DOHH2 (cell line): ENCODE measurements at regions not wholly inside any gene's neighbourhood (a gene's known extent, or its start where the extent isn't known, plus 50 kb on each side); places are given as distances from the start of the nearest gene placed in this dataset.

Experiments used
- H3F3A ChIP-seq: fragments of 200-600 bp; sonication (generic), shearing (Covaris generic); 2 replicates; pipeline ENCODE4 v1.6.0; 2016; ENCODE audit warnings: antibody characterized with exemption, mild to moderate bottlenecking; ENCODE audit not compliant: control insufficient read depth, insufficient read depth
- H3K27ac ChIP-seq: fragments of 200-600 bp; sonication (generic); 2 replicates; pipeline ENCODE4 v1.5.1; 2014; ENCODE audit warnings: low read depth, mild to moderate bottlenecking, low read length, moderate library complexity
- H3K27me3 ChIP-seq: fragments of 200-600 bp; sonication (generic); 2 replicates; pipeline ENCODE4 v1.6.1; 2014; ENCODE audit warnings: mild to moderate bottlenecking, low read length, mixed read lengths; ENCODE audit not compliant: control insufficient read depth
- H3K36me3 ChIP-seq: fragments of 200-600 bp; sonication (generic); 2 replicates; pipeline ENCODE4 v1.6.1; 2014; ENCODE audit warnings: mild to moderate bottlenecking, low read length, moderate library complexity, mixed read lengths; ENCODE audit not compliant: control insufficient read depth
- H3K4me1 ChIP-seq: fragments of 200-600 bp; sonication (generic); 2 replicates; pipeline ENCODE4 v1.6.1; 2014; ENCODE audit warnings: mild to moderate bottlenecking, low read length, mixed read lengths; ENCODE audit not compliant: control insufficient read depth
- H3K4me2 ChIP-seq: fragments of 200-600 bp; sonication (generic); 2 replicates; pipeline ENCODE4 v1.6.0; 2014; ENCODE audit warnings: mild to moderate bottlenecking, low read length, moderate library complexity
- H3K4me3 ChIP-seq: fragments of 200-600 bp; sonication (generic); 2 replicates; pipeline ENCODE4 v1.5.1; 2014; ENCODE audit warnings: mild to moderate bottlenecking, low read length, mixed read lengths
- H3K79me2 ChIP-seq: fragments of 200-600 bp; sonication (generic); 2 replicates; pipeline ENCODE4 v1.6.1; 2014; ENCODE audit warnings: mild to moderate bottlenecking, low read length, mixed read lengths; ENCODE audit not compliant: control insufficient read depth
- H3K9me2 ChIP-seq: fragments of 200-600 bp; sonication (generic); replicated peaks from 2 replicates; pipeline ENCODE4 v1.6.1; 2014; ENCODE audit warnings: mild to moderate bottlenecking, low read length, mixed read lengths; ENCODE audit not compliant: control insufficient read depth
- H3K9me3 ChIP-seq: fragments of 200-600 bp; sonication (generic); 2 replicates; pipeline ENCODE4 v1.6.1; 2014; ENCODE audit warnings: antibody characterized with exemption, low read length, mixed read lengths; ENCODE audit not compliant: control insufficient read depth, insufficient read depth
- H4K20me1 ChIP-seq: fragments of 200-600 bp; sonication (generic); 2 replicates; pipeline ENCODE4 v1.6.0; 2014; ENCODE audit warnings: low read depth, mild to moderate bottlenecking, antibody characterized with exemption, low read length, moderate library complexity; ENCODE audit not compliant: control insufficient read depth, insufficient read depth
- EZH2phosphoT487 ChIP-seq: fragments of 200-600 bp; sonication (generic); IDR thresholded peaks from 2 replicates; pipeline ENCODE4 v1.6.1; 2017; ENCODE audit warnings: borderline replicate concordance, mild to moderate bottlenecking, antibody characterized with exemption, low read length, moderate library complexity, mixed read lengths
- TF ChIP-seq, protein P1 (sequence below): fragments of 200-600 bp; sonication (generic); IDR thresholded peaks from one replicate; pipeline ENCODE4 v1.5.1; 2014; ENCODE audit warnings: antibody characterized with exemption, mild to moderate bottlenecking, low read depth, low read length; ENCODE audit not compliant: poor library complexity, severe bottlenecking

DNA sequence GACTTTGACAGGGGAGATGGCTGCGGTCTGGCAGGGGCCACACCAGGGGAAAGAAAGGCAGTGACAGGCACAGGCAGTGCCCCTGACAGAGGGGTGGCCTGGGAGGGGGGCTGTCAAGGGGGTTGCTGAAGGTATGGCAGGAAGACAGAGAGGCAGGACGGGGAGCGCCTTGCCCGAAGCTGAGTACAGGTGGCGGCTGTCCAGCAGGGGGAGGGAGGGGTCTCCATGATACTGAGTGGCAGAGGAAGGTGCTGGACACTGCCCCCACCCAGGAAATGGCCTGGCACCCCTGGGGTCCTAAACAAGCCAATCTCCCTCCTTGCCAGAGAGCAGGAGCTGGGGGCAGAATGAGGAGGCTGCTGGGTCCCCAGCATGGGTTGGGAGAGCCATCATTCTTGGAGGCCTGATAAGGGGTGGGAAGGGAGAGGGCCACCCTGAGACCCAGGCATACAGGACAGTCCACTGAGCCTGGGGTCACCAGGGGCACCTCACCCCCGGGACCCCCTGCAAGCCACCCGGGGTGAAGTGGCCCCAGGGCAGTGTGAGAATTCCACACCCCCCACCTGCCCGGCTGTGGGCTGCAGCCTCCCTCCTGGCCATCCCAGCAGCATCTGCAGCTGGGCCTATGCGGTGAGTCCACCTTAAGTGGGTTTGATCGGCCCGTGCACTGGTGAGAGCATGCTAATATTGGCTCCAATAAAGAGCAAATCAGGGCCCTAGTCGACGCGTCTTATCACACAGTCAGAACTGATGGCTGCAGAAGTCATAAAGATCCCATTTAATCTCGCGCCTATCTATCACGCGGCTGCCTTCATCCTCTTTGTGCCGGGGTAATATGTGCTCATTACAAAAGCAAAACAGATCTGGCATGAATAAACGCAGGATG is 108.5 kb downstream of the FAM53A start:
- peaks cover 6% of the 10 kb centered on the region for H3F3A ChIP-seq
- H3K9me3 ChIP-seq = no peaks in the 10 kb centered on the region
- H3K79me2 ChIP-seq = no peaks in the 10 kb centered on the region
- peaks cover 12% of the 10 kb centered on the region for H3K4me1 ChIP-seq
- H4K20me1 ChIP-seq = no peaks in the 10 kb centered on the region; the same call in 1 of the 2 replicates
- H3K4me3 ChIP-seq = no peak overlapping the region
- no peak overlapping the region for H3K4me2 ChIP-seq
- TF ChIP-seq, protein P1, sequence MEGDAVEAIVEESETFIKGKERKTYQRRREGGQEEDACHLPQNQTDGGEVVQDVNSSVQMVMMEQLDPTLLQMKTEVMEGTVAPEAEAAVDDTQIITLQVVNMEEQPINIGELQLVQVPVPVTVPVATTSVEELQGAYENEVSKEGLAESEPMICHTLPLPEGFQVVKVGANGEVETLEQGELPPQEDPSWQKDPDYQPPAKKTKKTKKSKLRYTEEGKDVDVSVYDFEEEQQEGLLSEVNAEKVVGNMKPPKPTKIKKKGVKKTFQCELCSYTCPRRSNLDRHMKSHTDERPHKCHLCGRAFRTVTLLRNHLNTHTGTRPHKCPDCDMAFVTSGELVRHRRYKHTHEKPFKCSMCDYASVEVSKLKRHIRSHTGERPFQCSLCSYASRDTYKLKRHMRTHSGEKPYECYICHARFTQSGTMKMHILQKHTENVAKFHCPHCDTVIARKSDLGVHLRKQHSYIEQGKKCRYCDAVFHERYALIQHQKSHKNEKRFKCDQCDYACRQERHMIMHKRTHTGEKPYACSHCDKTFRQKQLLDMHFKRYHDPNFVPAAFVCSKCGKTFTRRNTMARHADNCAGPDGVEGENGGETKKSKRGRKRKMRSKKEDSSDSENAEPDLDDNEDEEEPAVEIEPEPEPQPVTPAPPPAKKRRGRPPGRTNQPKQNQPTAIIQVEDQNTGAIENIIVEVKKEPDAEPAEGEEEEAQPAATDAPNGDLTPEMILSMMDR = no peak
- no peak for TF ChIP-seq EZH2phosphoT487
- H3K27me3 ChIP-seq = no peaks in the 10 kb centered on the region
- H3K36me3 ChIP-seq = no peaks in the 10 kb centered on the region
- no peaks in the 10 kb centered on the region for H3K9me2 ChIP-seq
- no peak overlapping the region for H3K27ac ChIP-seq

DNA sequence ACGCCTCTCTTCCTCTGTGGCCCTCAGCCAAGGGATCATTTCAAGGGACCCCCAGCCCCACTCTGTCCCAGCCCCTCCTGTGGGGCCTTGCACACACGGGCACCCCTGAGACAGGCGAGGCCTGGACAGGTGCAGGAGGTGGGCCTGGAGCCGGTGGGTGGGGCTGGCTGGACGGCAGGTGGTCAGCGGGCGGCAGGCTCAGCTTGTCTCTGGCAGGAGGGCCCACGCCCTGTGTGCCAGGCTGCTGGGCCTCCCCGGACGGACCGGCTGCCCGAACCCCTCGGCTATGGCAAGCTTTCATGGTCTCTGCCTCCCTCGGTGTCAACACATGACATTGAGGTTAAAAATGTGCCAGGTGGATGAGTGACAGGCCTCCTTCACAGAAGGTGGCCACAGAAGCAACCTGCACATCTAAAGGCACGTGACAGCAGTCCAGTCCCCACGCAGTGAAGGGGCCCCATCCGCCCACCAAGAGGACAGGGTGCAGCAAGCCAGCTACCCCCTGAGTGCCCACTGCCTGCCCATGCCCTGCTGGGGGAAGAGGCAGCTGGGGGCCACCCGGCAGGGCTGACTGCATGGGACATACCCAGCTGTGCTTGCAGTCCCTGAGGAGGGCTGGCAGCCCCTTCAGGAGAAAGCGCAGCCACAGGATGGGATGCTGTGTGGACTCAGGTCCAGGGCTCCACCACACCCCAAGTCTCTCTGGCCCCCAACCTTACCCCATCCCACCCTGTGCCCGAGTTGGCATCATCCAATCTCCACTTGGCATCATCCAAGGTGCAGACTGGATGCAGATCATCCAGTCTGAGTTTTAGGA is 109.3 kb downstream of the FAM53A start:
- no peaks in the 10 kb centered on the region for H3K9me2 ChIP-seq
- TF ChIP-seq EZH2phosphoT487 = no peak
- TF ChIP-seq, protein P1 = no peak
- H3K4me3 ChIP-seq = no peak overlapping the region
- H3K4me2 ChIP-seq = no peak overlapping the region
- H3K9me3 ChIP-seq = no peaks in the 10 kb centered on the region
- H3K36me3 ChIP-seq = no peaks in the 10 kb centered on the region
- no peaks in the 10 kb centered on the region for H3K27me3 ChIP-seq
- H3K27ac ChIP-seq = no peak overlapping the region
- H4K20me1 ChIP-seq = no peaks in the 10 kb centered on the region; the same call in 1 of the 2 replicates
- H3K4me1 ChIP-seq = peaks cover 7% of the 10 kb centered on the region
- peaks cover 2% of the 10 kb centered on the region for H3F3A ChIP-seq
- H3K79me2 ChIP-seq = no peaks in the 10 kb centered on the region

DNA sequence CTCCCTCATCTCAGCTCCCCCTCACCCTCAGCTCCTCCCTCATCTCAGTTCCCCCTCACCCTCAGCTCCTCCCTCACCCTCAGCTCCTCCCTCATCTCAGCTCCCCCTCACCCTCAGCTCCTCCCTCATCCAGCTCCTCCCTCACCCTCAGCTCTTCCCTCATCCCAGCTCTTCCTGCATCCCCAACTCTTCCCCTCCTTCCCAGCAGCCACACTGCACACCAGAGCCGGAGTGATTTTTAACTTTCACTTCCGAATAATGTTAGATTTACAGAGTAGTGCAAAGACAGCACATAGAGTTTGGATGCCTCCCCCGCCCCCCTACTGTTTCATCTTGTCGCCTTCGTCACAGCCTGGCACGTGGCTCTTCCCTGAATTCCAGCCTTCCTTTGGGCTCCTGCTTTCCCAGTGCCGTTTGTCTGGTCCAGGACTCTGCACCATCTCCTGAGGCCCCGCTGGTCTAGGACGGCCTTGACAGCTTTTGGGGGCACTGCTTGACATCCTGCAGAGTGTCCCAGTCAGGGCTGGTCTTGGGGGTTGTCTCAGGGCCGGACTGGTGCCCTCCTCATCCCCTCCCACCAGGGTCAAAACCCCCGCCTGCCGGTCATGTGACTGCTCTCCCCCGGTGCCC is 110.2 kb downstream of the FAM53A start:
- TF ChIP-seq, protein P1 = no peak
- no peak for TF ChIP-seq EZH2phosphoT487
- Histone ChIP-seq H3K4me2 (no peak overlapping the region), H3K9me3 (no peaks in the 10 kb centered on the region), H3K4me3 (no peak overlapping the region), H3K79me2 (no peaks in the 10 kb centered on the region), H3K27ac (no peak overlapping the region), H3F3A (no peaks in the 10 kb centered on the region), H3K4me1 (no peaks in the 10 kb centered on the region), H3K27me3 (no peaks in the 10 kb centered on the region), H4K20me1 (no peaks in the 10 kb centered on the region; the same call in 1 of the 2 replicates), H3K36me3 (no peaks in the 10 kb centered on the region), H3K9me2 (no peaks in the 10 kb centered on the region)
